HUES6 (cell line): ENCODE measurements at regions not wholly inside any gene's neighbourhood (a gene's known extent, or its start where the extent isn't known, plus 50 kb on each side); places are given as distances from the start of the nearest gene placed in this dataset.

Experiments
- H3K27ac ChIP-seq: 2 replicates; pipeline ENCODE4 v1.7.0; 2013; ENCODE audit warnings: low read depth, mild to moderate bottlenecking, low read length, inconsistent platforms
- H3K27me3 ChIP-seq: 2 replicates; pipeline ENCODE4 v1.6.1; 2013; ENCODE audit warnings: low read length; ENCODE audit not compliant: control insufficient read depth, insufficient read depth
- H3K36me3 ChIP-seq: 2 replicates; pipeline ENCODE4 v1.6.1; 2013; ENCODE audit warnings: low read length; ENCODE audit not compliant: control insufficient read depth, insufficient read depth
- H3K4me1 ChIP-seq: 2 replicates; pipeline ENCODE4 v1.6.1; 2013; ENCODE audit warnings: low read length; ENCODE audit not compliant: control insufficient read depth, insufficient read depth
- H3K4me3 ChIP-seq: 2 replicates; pipeline ENCODE4 v1.5.1; 2013; ENCODE audit warnings: low read depth, low read length
- H3K9ac ChIP-seq: one replicate; pipeline ENCODE4 v1.6.1; 2013; ENCODE audit warnings: mild to moderate bottlenecking, low read length
- H3K9me3 ChIP-seq: 2 replicates; pipeline ENCODE4 v1.6.1; 2013; ENCODE audit warnings: low read depth, low read length; ENCODE audit not compliant: control insufficient read depth, insufficient read depth

- no peaks in the 10 kb centered on the region for H3K4me1 ChIP-seq
- H3K9ac ChIP-seq = no peak overlapping the region
- no peaks in the 10 kb centered on the region for H3K9me3 ChIP-seq
- no peak overlapping the region for H3K4me3 ChIP-seq
- no peaks in the 10 kb centered on the region for H3K36me3 ChIP-seq
- H3K27me3 ChIP-seq = no peaks in the 10 kb centered on the region
- no peak overlapping the region for H3K27ac ChIP-seq
Observed at GRCh38 chr4:182969651-182970279, 52.6 kb upstream of the DCTD start.

DNA sequence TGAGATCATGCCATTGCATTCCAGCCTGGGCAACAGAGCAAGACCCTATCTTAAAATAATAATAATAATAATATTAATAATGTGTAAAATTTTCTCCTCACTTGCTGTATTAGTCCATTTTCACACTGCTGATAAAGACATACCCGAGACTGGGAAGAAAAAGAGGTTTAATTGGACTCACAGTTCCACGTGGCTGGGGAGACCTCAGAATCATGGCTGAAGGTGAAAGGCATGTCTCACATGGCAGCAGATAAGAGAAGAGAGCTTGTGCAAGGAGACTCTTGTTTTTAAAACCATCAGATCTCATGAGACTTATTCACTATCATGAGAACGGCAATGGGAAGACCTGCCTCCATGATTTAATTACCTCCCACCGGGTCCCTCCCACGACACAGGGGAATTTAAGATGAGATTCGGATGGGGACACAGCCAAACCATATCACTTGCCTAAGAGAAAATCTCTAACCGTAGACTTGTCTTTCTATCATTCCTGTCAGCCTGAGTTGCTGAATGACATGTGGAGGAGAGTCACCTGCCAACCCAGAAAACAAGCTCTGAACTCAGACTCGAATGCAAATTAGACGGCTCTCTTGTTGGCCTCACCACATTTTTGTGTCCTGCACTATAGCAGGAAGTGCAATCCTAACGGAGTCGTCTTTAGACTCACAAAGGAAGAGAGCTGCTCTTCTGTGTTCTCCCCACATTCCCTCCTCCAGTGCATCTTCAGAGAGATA lies 51.9 kb upstream of the DCTD start:
- no peaks in the 10 kb centered on the region for H3K4me1 ChIP-seq
- no peaks in the 10 kb centered on the region for H3K27me3 ChIP-seq
- no peaks in the 10 kb centered on the region for H3K9me3 ChIP-seq
- H3K4me3 ChIP-seq = no peak overlapping the region
- H3K27ac ChIP-seq = no peak overlapping the region
- H3K36me3 ChIP-seq = no peaks in the 10 kb centered on the region
- no peak overlapping the region for H3K9ac ChIP-seq

DNA sequence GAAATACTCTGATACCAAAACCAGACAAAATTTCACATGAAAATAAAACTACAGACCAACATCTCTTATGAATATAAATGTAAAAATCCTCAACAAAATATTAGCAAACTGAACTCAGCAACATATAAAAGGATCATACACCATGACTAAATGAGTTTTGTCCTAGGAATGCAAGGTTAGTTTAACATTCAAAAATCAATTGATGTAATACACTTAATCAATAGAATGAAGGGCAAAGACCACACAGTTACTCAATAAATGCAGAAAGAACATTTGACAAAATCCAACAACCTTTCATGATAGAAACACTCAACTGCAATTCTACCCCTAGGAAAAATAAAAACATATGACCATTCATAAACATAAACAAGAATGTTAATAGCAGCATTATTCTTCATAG lies 50.2 kb upstream of the DCTD start:
- Histone ChIP-seq H3K4me1 (no peaks in the 10 kb centered on the region), H3K9ac (no peak overlapping the region), H3K27me3 (no peaks in the 10 kb centered on the region), H3K27ac (no peak overlapping the region), H3K4me3 (no peak overlapping the region), H3K36me3 (no peaks in the 10 kb centered on the region), H3K9me3 (no peaks in the 10 kb centered on the region)
